NCI-H1694 treated with DMSO at 0.1 percent for 48 hours (cell line): ENCODE measurements at regions not wholly inside any gene's neighbourhood (a gene's known extent, or its start where the extent isn't known, plus 50 kb on each side); places are given as distances from the start of the nearest gene placed in this dataset.

Experiments
- DNase-seq: peaks from one replicate; lab custom pipeline; 2025; lab: John Stamatoyannopoulos, UW

- no peak for DNase-seq
Observed at GRCh38 chr18:44502790-44503189, 177.9 kb upstream of the SETBP1 start.

GRCh38 chr18:44503854-44504253, 176.8 kb upstream of the SETBP1 start:
- DNase-seq = no peak

GRCh38 chr18:44507729-44508325, 172.9 kb upstream of the SETBP1 start:
- DNase-seq = no peak

GRCh38 chr18:44508474-44508873, 172.2 kb upstream of the SETBP1 start:
- no peak for DNase-seq

- DNase-seq = no peak
Observed at GRCh38 chr18:44509048-44509447, 171.6 kb upstream of the SETBP1 start.

- DNase-seq = no peak
Observed at GRCh38 chr18:44510390-44510789, 170.3 kb upstream of the SETBP1 start.

GRCh38 chr18:44513233-44513632, 167.5 kb upstream of the SETBP1 start:
- DNase-seq = no peak

GRCh38 chr18:44514106-44514505, 166.6 kb upstream of the SETBP1 start:
- DNase-seq = no peak

GRCh38 chr18:44514766-44515165, 165.9 kb upstream of the SETBP1 start:
- DNase-seq = no peak

- DNase-seq = no peak
Observed at GRCh38 chr18:44516450-44516849, 164.2 kb upstream of the SETBP1 start.

- no peak for DNase-seq
Observed at GRCh38 chr18:44517136-44517535, 163.6 kb upstream of the SETBP1 start.

- no peak for DNase-seq
Observed at GRCh38 chr18:44518091-44518615, 162.5 kb upstream of the SETBP1 start.

- no peak for DNase-seq
Observed at GRCh38 chr18:44518666-44519065, 162.0 kb upstream of the SETBP1 start.

- no peak for DNase-seq
Observed at GRCh38 chr18:44520981-44521667, 159.6 kb upstream of the SETBP1 start.

- no peak for DNase-seq
Observed at GRCh38 chr18:44521668-44522022, 159.0 kb upstream of the SETBP1 start.

- DNase-seq = no peak
Observed at GRCh38 chr18:44526705-44527415, 153.8 kb upstream of the SETBP1 start.

GRCh38 chr18:44533071-44533470, 147.6 kb upstream of the SETBP1 start:
- no peak for DNase-seq

GRCh38 chr18:44536046-44536445, 144.6 kb upstream of the SETBP1 start:
- DNase-seq = no peak

- no peak for DNase-seq
Observed at GRCh38 chr18:44536619-44537018, 144.1 kb upstream of the SETBP1 start.

GRCh38 chr18:44537526-44537925, 143.2 kb upstream of the SETBP1 start:
- DNase-seq = no peak

- DNase-seq = no peak
Observed at GRCh38 chr18:44539926-44540325, 140.8 kb upstream of the SETBP1 start.

- no peak for DNase-seq
Observed at GRCh38 chr18:44541159-44541558, 139.5 kb upstream of the SETBP1 start.

- DNase-seq = no peak
Observed at GRCh38 chr18:44541781-44542180, 138.9 kb upstream of the SETBP1 start.
